OCI-LY1 (cell line): ENCODE measurements at regions not wholly inside any gene's neighbourhood (a gene's known extent, or its start where the extent isn't known, plus 50 kb on each side); places are given as distances from the start of the nearest gene placed in this dataset.

ENCODE experiments used
- H2AFZ ChIP-seq: fragments of 200-600 bp; sonication (generic), shearing (Covaris generic); 2 replicates; pipeline ENCODE4 v1.6.0; 2014; ENCODE audit warnings: antibody characterized with exemption, mild to moderate bottlenecking, low read length
- H3F3A ChIP-seq: fragments of 200-600 bp; sonication (generic), shearing (Covaris generic); 2 replicates; pipeline ENCODE4 v1.6.0; 2014; ENCODE audit warnings: mild to moderate bottlenecking, antibody characterized with exemption, low read length, moderate library complexity; ENCODE audit not compliant: insufficient read depth
- H3K27ac ChIP-seq: fragments of 200-600 bp; sonication (generic); 2 replicates; pipeline ENCODE4 v1.5.1; 2014; ENCODE audit warnings: low read length, mixed run types, mild to moderate bottlenecking, low read depth; ENCODE audit not compliant: poor library complexity, severe bottlenecking
- H3K27me3 ChIP-seq: fragments of 200-600 bp; sonication (generic); 2 replicates; pipeline ENCODE4 v1.6.0; 2014; ENCODE audit warnings: antibody characterized with exemption, mild to moderate bottlenecking, low read length, moderate library complexity; ENCODE audit not compliant: insufficient read depth
- H3K36me3 ChIP-seq: fragments of 200-600 bp; sonication (generic); 2 replicates; pipeline ENCODE4 v1.6.1; 2014; ENCODE audit warnings: mild to moderate bottlenecking, antibody characterized with exemption, low read length, moderate library complexity, mixed read lengths; ENCODE audit not compliant: insufficient read depth
- H3K4me1 ChIP-seq: fragments of 200-600 bp; sonication (generic); 2 replicates; pipeline ENCODE4 v1.5.1; 2014; ENCODE audit warnings: mild to moderate bottlenecking, low read length, moderate library complexity; ENCODE audit not compliant: insufficient read depth, severe bottlenecking
- H3K4me2 ChIP-seq: fragments of 200-600 bp; sonication (generic), shearing (Covaris generic); 2 replicates; pipeline ENCODE4 v1.6.1; 2014; ENCODE audit warnings: low read length
- H3K4me3 ChIP-seq: fragments of 200-600 bp; sonication (generic); 2 replicates; pipeline ENCODE4 v1.5.1; 2014; ENCODE audit warnings: low read length, low read depth, mild to moderate bottlenecking, mixed read lengths; ENCODE audit not compliant: poor library complexity, severe bottlenecking
- H3K79me2 ChIP-seq: fragments of 200-600 bp; shearing (Covaris generic); 2 replicates; pipeline ENCODE4 v1.6.1; 2016; ENCODE audit warnings: mixed run types, low read length, mixed read lengths; ENCODE audit not compliant: insufficient read depth
- H3K9ac ChIP-seq: fragments of 200-600 bp; sonication (generic), shearing (Covaris generic); 2 replicates; pipeline ENCODE4 v1.6.1; 2014; ENCODE audit warnings: mild to moderate bottlenecking, low read length, mixed read lengths
- H3K9me2 ChIP-seq: fragments of 200-600 bp; sonication (generic), shearing (Covaris generic); 2 replicates; pipeline ENCODE4 v1.6.1; 2014; ENCODE audit warnings: low read depth, mild to moderate bottlenecking, low read length, mixed read lengths
- H3K9me3 ChIP-seq: fragments of 200-600 bp; shearing (Covaris generic); 2 replicates; pipeline ENCODE4 v1.6.1; 2014; ENCODE audit warnings: low read length, mixed read lengths
- H4K20me1 ChIP-seq: fragments of 200-600 bp; sonication (generic), shearing (Covaris generic); 2 replicates; pipeline ENCODE4 v1.6.0; 2016; ENCODE audit warnings: mild to moderate bottlenecking, low read length; ENCODE audit not compliant: insufficient read depth
- EZH2 ChIP-seq: fragments of 200-600 bp; sonication (generic), shearing (Covaris generic); IDR thresholded peaks from 2 replicates; pipeline ENCODE4 v1.8.0; 2017; ENCODE audit warnings: borderline replicate concordance, mixed run types, mild to moderate bottlenecking, antibody characterized with exemption, low read length, moderate library complexity, mixed read lengths
- TF ChIP-seq, protein P1 (sequence below): fragments of 200-600 bp; sonication (generic), shearing (Covaris generic); IDR thresholded peaks from 2 replicates; pipeline ENCODE4 v1.5.1; 2017; ENCODE audit warnings: mild to moderate bottlenecking, antibody characterized with exemption, low read length, moderate library complexity, mixed read lengths

DNA sequence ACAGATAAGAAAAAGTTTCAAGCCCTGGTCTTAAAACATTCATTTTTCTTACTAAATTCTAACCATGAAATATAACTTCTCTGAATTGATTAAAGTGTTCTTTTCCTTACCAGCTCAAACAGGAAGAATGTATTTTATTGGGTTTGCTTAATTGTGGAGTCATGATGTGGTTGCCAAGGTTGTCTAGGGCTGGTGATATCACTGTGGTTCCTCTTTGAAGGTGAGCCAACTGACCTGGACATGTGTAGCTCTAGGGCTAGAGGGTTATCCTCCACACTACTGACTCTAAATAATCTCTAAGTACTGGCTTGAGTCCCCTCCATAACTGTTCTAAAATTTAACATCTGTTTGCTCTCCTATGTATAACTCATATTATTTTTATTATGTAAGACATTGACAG, 529.6 kb downstream of the PIK3C3 start:
- no peaks in the 10 kb centered on the region for H3K4me1 ChIP-seq
- TF ChIP-seq EZH2, result no peak
- TF ChIP-seq, protein P1, sequence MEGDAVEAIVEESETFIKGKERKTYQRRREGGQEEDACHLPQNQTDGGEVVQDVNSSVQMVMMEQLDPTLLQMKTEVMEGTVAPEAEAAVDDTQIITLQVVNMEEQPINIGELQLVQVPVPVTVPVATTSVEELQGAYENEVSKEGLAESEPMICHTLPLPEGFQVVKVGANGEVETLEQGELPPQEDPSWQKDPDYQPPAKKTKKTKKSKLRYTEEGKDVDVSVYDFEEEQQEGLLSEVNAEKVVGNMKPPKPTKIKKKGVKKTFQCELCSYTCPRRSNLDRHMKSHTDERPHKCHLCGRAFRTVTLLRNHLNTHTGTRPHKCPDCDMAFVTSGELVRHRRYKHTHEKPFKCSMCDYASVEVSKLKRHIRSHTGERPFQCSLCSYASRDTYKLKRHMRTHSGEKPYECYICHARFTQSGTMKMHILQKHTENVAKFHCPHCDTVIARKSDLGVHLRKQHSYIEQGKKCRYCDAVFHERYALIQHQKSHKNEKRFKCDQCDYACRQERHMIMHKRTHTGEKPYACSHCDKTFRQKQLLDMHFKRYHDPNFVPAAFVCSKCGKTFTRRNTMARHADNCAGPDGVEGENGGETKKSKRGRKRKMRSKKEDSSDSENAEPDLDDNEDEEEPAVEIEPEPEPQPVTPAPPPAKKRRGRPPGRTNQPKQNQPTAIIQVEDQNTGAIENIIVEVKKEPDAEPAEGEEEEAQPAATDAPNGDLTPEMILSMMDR, result no peak
- no peak overlapping the region for H3K4me2 ChIP-seq
- no peaks in the 10 kb centered on the region for H3K79me2 ChIP-seq
- H3K27me3 ChIP-seq, result no peaks in the 10 kb centered on the region
- no peaks in the 10 kb centered on the region for H3K9me3 ChIP-seq
- H3F3A ChIP-seq, result no peaks in the 10 kb centered on the region
- no peaks in the 10 kb centered on the region for H3K36me3 ChIP-seq
- no peaks in the 10 kb centered on the region for H4K20me1 ChIP-seq
- H3K9ac ChIP-seq, result no peak overlapping the region
- no peaks in the 10 kb centered on the region for H3K9me2 ChIP-seq
- H2AFZ ChIP-seq, result no peak overlapping the region
- no peak overlapping the region for H3K27ac ChIP-seq
- no peak overlapping the region for H3K4me3 ChIP-seq

DNA sequence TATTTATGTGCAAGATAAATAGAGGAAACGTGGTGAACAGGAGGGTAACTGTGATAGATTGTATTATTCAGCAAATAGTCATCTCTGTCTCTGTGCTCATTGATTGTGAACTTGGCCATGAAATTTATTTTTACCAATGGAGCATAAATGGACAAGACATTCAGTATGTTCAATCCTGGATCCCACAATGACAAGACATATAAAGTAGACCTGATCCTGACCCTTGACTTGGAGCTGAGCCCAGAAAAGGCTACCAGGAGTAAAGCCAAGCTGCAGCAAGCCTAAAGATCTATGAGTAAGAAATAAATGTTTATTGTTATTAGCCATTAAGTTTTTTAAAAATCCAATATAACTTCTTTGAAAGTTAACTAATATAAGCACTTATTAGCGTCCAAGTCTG, 531.2 kb downstream of the PIK3C3 start:
- Histone ChIP-seq H3F3A (no peaks in the 10 kb centered on the region), H3K4me3 (no peak overlapping the region), H3K27me3 (no peaks in the 10 kb centered on the region), H3K9me2 (no peaks in the 10 kb centered on the region), H3K36me3 (no peaks in the 10 kb centered on the region), H3K9ac (no peak overlapping the region), H3K27ac (no peak overlapping the region), H3K4me1 (no peaks in the 10 kb centered on the region), H4K20me1 (no peaks in the 10 kb centered on the region), H2AFZ (no peak overlapping the region), H3K79me2 (no peaks in the 10 kb centered on the region), H3K4me2 (no peak overlapping the region), H3K9me3 (no peaks in the 10 kb centered on the region)
- no peak for TF ChIP-seq EZH2
- TF ChIP-seq, protein P1, result no peak

DNA sequence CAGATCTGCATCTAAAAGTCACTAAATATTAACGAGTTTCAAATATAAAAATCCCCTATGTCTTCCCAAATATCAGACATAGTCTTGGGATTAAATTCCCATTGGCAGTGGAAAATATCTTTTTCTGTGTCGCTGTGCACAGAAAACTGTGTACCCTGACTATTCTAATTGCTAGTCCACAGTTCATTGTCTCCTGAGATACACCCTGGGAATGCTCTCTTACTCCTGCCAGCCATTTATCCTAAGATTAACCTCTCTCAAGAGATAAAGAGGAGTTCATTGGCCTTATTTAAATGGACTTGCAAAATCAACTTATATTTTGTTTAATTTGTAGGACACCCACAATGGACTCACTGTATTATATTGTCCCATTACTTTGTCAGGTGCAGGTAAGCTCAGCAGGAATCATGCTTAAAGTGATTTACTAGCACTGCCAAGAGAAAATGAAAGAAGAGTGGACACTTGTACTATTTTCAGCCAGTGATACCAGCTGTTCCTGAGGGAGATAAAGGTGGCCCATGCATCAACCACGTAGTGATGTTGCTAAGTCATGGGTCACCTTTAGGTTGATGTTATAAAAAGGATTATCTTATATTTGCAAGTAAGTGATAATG, 553.8 kb downstream of the PIK3C3 start:
- Histone ChIP-seq H2AFZ (no peak overlapping the region), H3K79me2 (no peaks in the 10 kb centered on the region), H3K27ac (no peak overlapping the region), H3K9ac (no peak overlapping the region), H3K4me3 (no peak overlapping the region), H3K4me1 (no peaks in the 10 kb centered on the region), H3K9me2 (no peaks in the 10 kb centered on the region), H3K27me3 (no peaks in the 10 kb centered on the region), H3K4me2 (no peak overlapping the region), H3K36me3 (no peaks in the 10 kb centered on the region), H3F3A (no peaks in the 10 kb centered on the region), H3K9me3 (no peaks in the 10 kb centered on the region), H4K20me1 (no peaks in the 10 kb centered on the region)
- TF ChIP-seq, protein P1, result no peak
- TF ChIP-seq EZH2, result no peak
